ENCODE measurements at regions not wholly inside any gene's neighbourhood (a gene's known extent, or its start where the extent isn't known, plus 50 kb on each side); places are given as distances from the start of the nearest gene placed in this dataset.

- TF ChIP-seq CTCF (IDR thresholded peaks at IDR 0.05), result no peak
- TF ChIP-seq POLR2A (IDR thresholded peaks at IDR 0.05), result no peak
Observed at GRCh38 chr20:6384956-6385486, 262.2 kb upstream of the FERMT1 start.
